Lower leg skin (tissue), 3 donors: ENCODE measurements at regions not wholly inside any gene's neighbourhood (a gene's known extent, or its start where the extent isn't known, plus 50 kb on each side); places are given as distances from the start of the nearest gene placed in this dataset.

Experiments used
- CTCF ChIP-seq, 3 donors: fragments of 450-650 bp; IDR thresholded peaks; one replicate each; pipeline ENCODE4 v1.5.1; 2016; ENCODE audit warnings: antibody characterized with exemption in 3 of 3, mild to moderate bottlenecking in 3 of 3, moderate library complexity in 2 of 3
- POLR2A ChIP-seq, 2 donors: fragments of 450-650 bp; IDR thresholded peaks; one replicate each; pipeline ENCODE4 v1.6.1; 2016 to 2017; ENCODE audit warnings: antibody characterized with exemption in 2 of 2, mild to moderate bottlenecking in 1 of 2, moderate library complexity in 1 of 2

GRCh38 chr16:64657316-64658011, 464.4 kb downstream of the CDH11 start:
- no peak for TF ChIP-seq POLR2A (IDR thresholded peaks at IDR 0.05)
- no peak for TF ChIP-seq CTCF (IDR thresholded peaks at IDR 0.05)
